H1 (cell line): ENCODE measurements at regions not wholly inside any gene's neighbourhood (a gene's known extent, or its start where the extent isn't known, plus 50 kb on each side); places are given as distances from the start of the nearest gene placed in this dataset.
A peak's percentile ranks its signal among the peaks of the same experiment; 100 is the strongest.
"Not testable (repeated sequence)": the region's sequence is repeated elsewhere in the genome, so short reads cannot be mapped to it uniquely, and the experiment has no call there.

Source experiments
- CTCF ChIA-PET: fragments of 300-600 bp; sonication (Branson Sonifier 250); formaldehyde crosslinking; loops from one replicate; lab custom pipeline; 2021; ENCODE audit not compliant: partially characterized antibody; lab: Charles Lee
- POLR2A ChIA-PET: fragments of 300-600 bp; sonication (Branson Sonifier 250); formaldehyde crosslinking; loops from one replicate; lab custom pipeline; 2021; ENCODE audit warnings: inconsistent platforms; ENCODE audit not compliant: partially characterized antibody; lab: Charles Lee
- DNase-seq, 2 experiments: peaks; one replicate each; pipeline versions ENCODE4 v3.0.0 to v3.0.0-alpha.2; 2010 to 2022; ENCODE audit warnings: low spot score in 2 of 2, low read depth in 1 of 2, mixed read lengths in 1 of 2
- FAIRE-seq: peaks from 2 replicates; lab custom pipeline; 2011; peaks lifted over from hg19 to GRCh38; lab: Jason Lieb, UNC
- H2AFZ ChIP-seq: 2 replicates; pipeline ENCODE4 v1.8.1; 2012; ENCODE audit warnings: low read length, inconsistent platforms
- H2AK5ac ChIP-seq: 2 replicates; pipeline ENCODE4 v1.6.1; 2013; ENCODE audit warnings: low read depth, low read length
- H2BK120ac ChIP-seq: replicated peaks from 2 replicates; pipeline ENCODE3; 2013; ENCODE audit warnings: low read depth, low read length, inconsistent platforms
- H2BK12ac ChIP-seq: 2 replicates; pipeline ENCODE4 v1.6.1; 2013; ENCODE audit warnings: low read depth, low read length
- H2BK15ac ChIP-seq: 2 replicates; pipeline ENCODE4 v1.6.1; 2013; ENCODE audit warnings: low read length
- H2BK20ac ChIP-seq: 2 replicates; pipeline ENCODE4 v1.6.1; 2013; ENCODE audit warnings: low read length
- H2BK5ac ChIP-seq: 2 replicates; pipeline ENCODE4 v1.6.1; 2013; ENCODE audit warnings: low read depth, low read length
- H3K14ac ChIP-seq: 2 replicates; pipeline ENCODE4 v1.6.1; 2013; ENCODE audit warnings: inconsistent platforms; ENCODE audit not compliant: insufficient read length
- H3K18ac ChIP-seq: 2 replicates; pipeline ENCODE4 v1.6.1; 2013; ENCODE audit warnings: low read length; ENCODE audit errors: extremely low read depth
- H3K23ac ChIP-seq: 2 replicates; pipeline ENCODE4 v1.6.1; 2013; ENCODE audit warnings: inconsistent platforms; ENCODE audit not compliant: insufficient read length
- H3K23me2 ChIP-seq: 2 replicates; pipeline ENCODE4 v1.6.1; 2013; ENCODE audit warnings: low read depth, low read length
- H3K27ac ChIP-seq: 2 replicates; pipeline ENCODE4 v1.6.1; 2011; ENCODE audit warnings: low read depth, low read length, inconsistent platforms
- H3K27me3 ChIP-seq, 4 experiments: replicated peaks in 1 of 4; 1 replicate in 1 of 4; 2 replicates in 3 of 4; pipeline versions ENCODE4 v1.6.1 to v1.8.1; 2011 to 2013; ENCODE audit warnings: low read length in 3 of 4, mild to moderate bottlenecking in 3 of 4, inconsistent platforms in 2 of 4, mixed read lengths in 2 of 4, moderate library complexity in 1 of 4; ENCODE audit not compliant: control insufficient read depth in 3 of 4, insufficient read depth in 3 of 4; ENCODE audit errors: extremely low read depth in 1 of 4
- H3K36me3 ChIP-seq, 4 experiments: 2 replicates each; pipeline versions ENCODE4 v1.6.1 to v1.8.1; 2011 to 2013; ENCODE audit warnings: mild to moderate bottlenecking in 4 of 4, low read length in 3 of 4, moderate library complexity in 2 of 4, control low read depth in 1 of 4, inconsistent platforms in 1 of 4; ENCODE audit not compliant: insufficient read depth in 4 of 4, control insufficient read depth in 2 of 4
- H3K4ac ChIP-seq: replicated peaks from 2 replicates; pipeline ENCODE3; 2013; ENCODE audit warnings: low read length, low read depth, mixed read lengths, inconsistent platforms; ENCODE audit not compliant: insufficient read length
- H3K4me1 ChIP-seq, 4 experiments: replicated peaks in 1 of 4; 1 replicate in 1 of 4; 2 replicates in 3 of 4; pipeline versions ENCODE4 v1.6.1 to v1.8.1; 2011 to 2013; ENCODE audit warnings: low read length in 3 of 4, inconsistent platforms in 2 of 4, mixed read lengths in 1 of 4; ENCODE audit not compliant: insufficient read depth in 4 of 4, control insufficient read depth in 3 of 4
- H3K4me2 ChIP-seq, 2 experiments: 2 replicates each; pipeline versions ENCODE4 v1.6.1 to v1.8.1; 2011 to 2013; ENCODE audit warnings: low read depth in 2 of 2, low read length in 2 of 2, control low read depth in 1 of 2, inconsistent platforms in 1 of 2, mild to moderate bottlenecking in 1 of 2; ENCODE audit not compliant: insufficient read depth in 1 of 2
- H3K4me3 ChIP-seq, 4 experiments: fragments of 200-600, 300-600 bp in 1 of 4; sonication (generic), shearing (Covaris generic), sonication (Bioruptor Twin) in 1 of 4; 2 replicates each; pipeline versions ENCODE4 v1.5.1 to v1.8.1; 2011 to 2016; ENCODE audit warnings: low read length in 4 of 4, low read depth in 3 of 4, control low read depth in 2 of 4, inconsistent platforms in 2 of 4, mild to moderate bottlenecking in 2 of 4, mixed read lengths in 1 of 4, moderate library complexity in 1 of 4; ENCODE audit not compliant: insufficient read depth in 2 of 4; ENCODE audit errors: extremely low read depth in 1 of 4
- H3K56ac ChIP-seq: replicated peaks from 2 replicates; pipeline ENCODE3; 2013; ENCODE audit warnings: low read depth, mild to moderate bottlenecking, mixed read lengths, low read length, inconsistent platforms; ENCODE audit not compliant: insufficient read length
- H3K79me1 ChIP-seq: 2 replicates; pipeline ENCODE4 v1.6.1; 2013; ENCODE audit warnings: low read depth, low read length, control low read depth
- H3K79me2 ChIP-seq, 2 experiments: 2 replicates each; pipeline versions ENCODE4 v1.6.1 to v1.8.1; 2012 to 2013; ENCODE audit warnings: low read length in 2 of 2, mild to moderate bottlenecking in 2 of 2, inconsistent platforms in 1 of 2; ENCODE audit not compliant: insufficient read depth in 2 of 2, control insufficient read depth in 1 of 2
- H3K9ac ChIP-seq, 4 experiments: replicated peaks in 1 of 4; 1 replicate in 1 of 4; 2 replicates in 3 of 4; pipeline versions ENCODE4 v1.6.1 to v1.8.1; 2011 to 2013; ENCODE audit warnings: low read depth in 3 of 4, low read length in 3 of 4, control low read depth in 2 of 4, mild to moderate bottlenecking in 2 of 4, moderate library complexity in 2 of 4, inconsistent platforms in 1 of 4; ENCODE audit errors: extremely low read depth in 1 of 4
- H3K9me3 ChIP-seq, 2 experiments: 2 replicates each; pipeline versions ENCODE4 v1.6.1 to v1.8.1; 2012 to 2013; ENCODE audit warnings: mild to moderate bottlenecking in 2 of 2, moderate library complexity in 2 of 2, control low read depth in 1 of 2, inconsistent platforms in 1 of 2, low read depth in 1 of 2, low read length in 1 of 2, mixed read lengths in 1 of 2; ENCODE audit not compliant: insufficient read depth in 2 of 2
- H4K20me1 ChIP-seq, 2 experiments: replicated peaks in 1 of 2; 2 replicates each; pipeline versions ENCODE3 to v1.8.1; 2011 to 2013; ENCODE audit warnings: inconsistent platforms in 2 of 2, low read length in 2 of 2, mild to moderate bottlenecking in 1 of 2; ENCODE audit not compliant: insufficient read depth in 2 of 2, control insufficient read depth in 1 of 2
- H4K5ac ChIP-seq: 2 replicates; pipeline ENCODE4 v1.6.1; 2013; ENCODE audit warnings: low read length, low read depth, mixed read lengths, inconsistent platforms; ENCODE audit not compliant: insufficient read length
- H4K8ac ChIP-seq: 2 replicates; pipeline ENCODE4 v1.8.0; 2013; ENCODE audit warnings: mild to moderate bottlenecking, moderate library complexity, low read length, inconsistent platforms; ENCODE audit not compliant: insufficient read depth; ENCODE audit errors: extremely low read depth
- H4K91ac ChIP-seq: replicated peaks from 2 replicates; pipeline ENCODE3; 2013; ENCODE audit warnings: low read length, mixed read lengths, inconsistent platforms; ENCODE audit not compliant: insufficient read length
- WGBS, 2 experiments: shearing (Covaris generic) in 1 of 2; methylation state at CpG; one replicate each; pipeline versions ENCODE4 v1.1.6 to v1.1.7; 2013 to 2015; ENCODE audit warnings: low lambda C conversion rate in 2 of 2, mixed read lengths in 2 of 2, inconsistent platforms in 1 of 2, low coverage in 1 of 2, missing lambda C conversion rate in 1 of 2; ENCODE audit not compliant: insufficient replicate concordance in 2 of 2, insufficient coverage in 1 of 2, insufficient read length in 1 of 2; ENCODE audit errors: extremely low coverage in 1 of 2, missing lambda C conversion rate in 1 of 2; 5-methylcytosine and 5-hydroxymethylcytosine counted together

DNA sequence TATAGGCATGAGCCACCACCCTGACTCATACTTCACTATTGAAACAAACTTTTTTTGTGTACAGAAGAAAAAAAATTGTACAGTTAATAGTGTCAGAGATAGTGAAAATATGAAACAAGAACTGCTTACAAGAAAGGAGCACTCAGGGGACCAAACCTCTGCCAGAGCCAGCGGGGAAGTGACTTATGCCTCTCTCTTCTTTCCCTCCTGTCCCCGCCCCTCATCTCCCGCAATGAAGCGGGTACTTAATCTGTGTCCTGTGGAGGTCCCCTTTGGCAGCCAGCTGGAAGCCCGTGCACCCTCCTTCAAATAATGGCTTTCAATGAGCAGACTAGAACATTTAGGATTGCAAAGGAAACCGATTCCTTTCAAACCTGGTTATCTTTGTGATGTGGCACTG lies 51.5 kb downstream of the PPIAL4A start:
- H3K27me3 ChIP-seq, H4K8ac ChIP-seq, H2AFZ ChIP-seq, H3K23me2 ChIP-seq, H3K9ac ChIP-seq, H2AK5ac ChIP-seq, H3K14ac ChIP-seq, H3K4me2 ChIP-seq, H3K4ac ChIP-seq, H3K79me1 ChIP-seq, H3K79me2 ChIP-seq, CTCF ChIA-PET, DNase-seq, H2BK15ac ChIP-seq, H2BK120ac ChIP-seq, H3K4me1 ChIP-seq, H3K36me3 ChIP-seq, H4K5ac ChIP-seq, H2BK5ac ChIP-seq, H3K4me3 ChIP-seq, H3K9me3 ChIP-seq, FAIRE-seq, H4K91ac ChIP-seq, H3K23ac ChIP-seq, H3K27ac ChIP-seq, POLR2A ChIA-PET, H2BK12ac ChIP-seq, H2BK20ac ChIP-seq, H3K56ac ChIP-seq, H3K18ac ChIP-seq, H4K20me1 ChIP-seq: not testable (repeated sequence)
- 40% methylated on average over 1 of the region's 6 CpGs; no CpG with 5 or more reads in 1 of the 2 experiments for WGBS, 2 experiments

DNA sequence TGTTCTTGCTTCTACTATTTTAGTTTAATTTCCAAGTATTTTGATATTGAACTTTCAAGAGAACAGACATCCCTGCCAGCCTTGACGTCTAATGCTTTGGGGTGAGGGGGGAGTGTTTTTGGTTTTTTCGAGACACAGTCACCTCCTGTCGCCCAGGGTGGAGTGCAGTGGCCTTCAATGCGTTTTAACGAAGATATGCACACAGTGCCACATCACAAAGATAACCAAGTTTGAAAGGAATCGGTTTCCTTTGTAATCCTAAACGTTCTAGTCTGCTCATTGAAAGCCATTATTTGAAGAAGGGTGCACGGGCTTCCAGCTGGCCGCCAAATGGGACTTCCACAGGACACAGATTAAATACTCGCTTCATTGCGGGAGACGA lies 52.3 kb downstream of the PPIAL4A start:
- H3K23ac ChIP-seq, DNase-seq, H2BK15ac ChIP-seq, H2BK5ac ChIP-seq, H3K56ac ChIP-seq, H2BK12ac ChIP-seq, CTCF ChIA-PET, FAIRE-seq, H4K91ac ChIP-seq, H3K9me3 ChIP-seq, H3K4me1 ChIP-seq, H4K8ac ChIP-seq, H3K79me2 ChIP-seq, H2AK5ac ChIP-seq, H4K20me1 ChIP-seq, H3K23me2 ChIP-seq, H3K27me3 ChIP-seq, H2AFZ ChIP-seq, H2BK120ac ChIP-seq, H3K79me1 ChIP-seq, H3K14ac ChIP-seq, H3K18ac ChIP-seq, H3K4ac ChIP-seq, H4K5ac ChIP-seq, H3K36me3 ChIP-seq, H2BK20ac ChIP-seq: not testable (repeated sequence)
- POLR2A ChIA-PET, result interaction anchor here (1.4 kb wide), 1 partner anchor 91 kb away, joined by 3 read pairs; no protein-coding TSS in a partner anchor
- Histone ChIP-seq H3K27ac (peak overlapping the region; percentile 99; the same call in 1 of the 2 replicates), H3K9ac (peak overlapping the region in 1 of 4 experiments; percentile 22; a peak in 1 of 7 replicates), H3K4me2 (peak overlapping the region; percentile 94), H3K4me3 (peak overlapping the region; percentile 38 to 55 (median 46); a peak in 7 of 8 replicates)
- 13% methylated on average over 8 of the region's 12 CpGs; no CpG with 5 or more reads in 1 of the 2 experiments for WGBS, 2 experiments
